BE2C (cell line): ENCODE measurements at regions not wholly inside any gene's neighbourhood (a gene's known extent, or its start where the extent isn't known, plus 50 kb on each side); places are given as distances from the start of the nearest gene placed in this dataset.

ENCODE experiments used
- DNase-seq: peaks from one replicate; pipeline ENCODE4 v3.0.0-alpha.2; 2020
- H3K27me3 ChIP-seq: fragments of 250-450 bp; sonication (Bioruptor Pico); 2 replicates; pipeline ENCODE4 v1.5.1; 2020; ENCODE audit warnings: mild to moderate bottlenecking
- H3K36me3 ChIP-seq: fragments of 250-450 bp; sonication (Bioruptor Pico); 2 replicates; pipeline ENCODE4 v1.5.1; 2020; ENCODE audit warnings: mild to moderate bottlenecking
- H3K4me1 ChIP-seq: fragments of 250-450 bp; sonication (Bioruptor Pico); 2 replicates; pipeline ENCODE4 v1.5.1; 2020
- H3K4me3 ChIP-seq: 2 replicates; pipeline ENCODE4 v1.5.1; 2011; ENCODE audit warnings: low read depth, low read length
- H3K9me3 ChIP-seq: fragments of 250-450 bp; sonication (Bioruptor Pico); 2 replicates; pipeline ENCODE4 v1.5.1; 2020
- TF ChIP-seq, protein P1 (sequence below): IDR thresholded peaks from 2 replicates; pipeline ENCODE4 v1.5.1; 2012; ENCODE audit warnings: mild to moderate bottlenecking, low read depth, low read length

DNA sequence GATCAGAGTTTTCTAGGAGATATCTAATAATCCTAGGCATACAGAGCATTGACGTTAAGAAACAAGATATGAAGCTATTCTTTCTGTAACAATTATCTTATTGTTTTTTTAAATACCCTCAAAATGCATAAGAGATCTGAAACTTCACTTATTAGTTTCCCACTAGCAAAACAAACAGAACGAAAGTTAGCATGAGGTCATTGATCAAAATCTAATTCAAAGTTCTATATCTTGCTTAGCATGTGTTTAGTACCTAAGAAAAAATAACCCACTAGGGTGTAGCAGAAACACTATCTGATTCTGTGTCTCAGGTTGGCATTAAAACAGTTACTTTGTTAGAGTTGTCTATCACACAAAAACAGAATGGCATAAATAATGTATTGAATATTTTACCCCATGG, 1288.4 kb downstream of the EPHA7 start:
- no peaks in the 10 kb centered on the region for H3K27me3 ChIP-seq
- H3K4me1 ChIP-seq: no peaks in the 10 kb centered on the region
- DNase-seq: no peak
- H3K9me3 ChIP-seq: no peaks in the 10 kb centered on the region
- H3K4me3 ChIP-seq: no peak overlapping the region
- TF ChIP-seq, protein P1, sequence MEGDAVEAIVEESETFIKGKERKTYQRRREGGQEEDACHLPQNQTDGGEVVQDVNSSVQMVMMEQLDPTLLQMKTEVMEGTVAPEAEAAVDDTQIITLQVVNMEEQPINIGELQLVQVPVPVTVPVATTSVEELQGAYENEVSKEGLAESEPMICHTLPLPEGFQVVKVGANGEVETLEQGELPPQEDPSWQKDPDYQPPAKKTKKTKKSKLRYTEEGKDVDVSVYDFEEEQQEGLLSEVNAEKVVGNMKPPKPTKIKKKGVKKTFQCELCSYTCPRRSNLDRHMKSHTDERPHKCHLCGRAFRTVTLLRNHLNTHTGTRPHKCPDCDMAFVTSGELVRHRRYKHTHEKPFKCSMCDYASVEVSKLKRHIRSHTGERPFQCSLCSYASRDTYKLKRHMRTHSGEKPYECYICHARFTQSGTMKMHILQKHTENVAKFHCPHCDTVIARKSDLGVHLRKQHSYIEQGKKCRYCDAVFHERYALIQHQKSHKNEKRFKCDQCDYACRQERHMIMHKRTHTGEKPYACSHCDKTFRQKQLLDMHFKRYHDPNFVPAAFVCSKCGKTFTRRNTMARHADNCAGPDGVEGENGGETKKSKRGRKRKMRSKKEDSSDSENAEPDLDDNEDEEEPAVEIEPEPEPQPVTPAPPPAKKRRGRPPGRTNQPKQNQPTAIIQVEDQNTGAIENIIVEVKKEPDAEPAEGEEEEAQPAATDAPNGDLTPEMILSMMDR: no peak
- H3K36me3 ChIP-seq: no peaks in the 10 kb centered on the region

DNA sequence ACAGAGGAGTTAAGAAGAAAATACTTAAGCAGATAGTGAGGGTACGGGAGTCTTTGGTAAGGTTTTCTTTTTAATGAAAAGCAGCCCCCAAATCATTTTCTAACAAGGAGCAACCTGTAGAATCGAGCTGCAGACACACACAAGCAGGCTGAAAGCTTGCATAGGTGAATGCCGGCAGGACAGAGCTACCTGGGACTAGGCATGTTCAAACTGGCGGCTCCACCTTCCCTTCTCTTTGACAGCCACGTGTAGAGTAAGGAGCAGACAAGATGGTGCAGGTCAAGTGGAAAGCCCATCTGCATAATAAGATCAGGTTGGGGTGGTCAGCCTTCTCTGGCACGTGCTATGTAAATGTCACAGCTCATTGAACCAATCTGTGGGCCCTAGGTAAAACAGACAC, 1292.4 kb downstream of the EPHA7 start:
- no peaks in the 10 kb centered on the region for H3K36me3 ChIP-seq
- TF ChIP-seq, protein P1: no peak
- H3K27me3 ChIP-seq: no peaks in the 10 kb centered on the region
- DNase-seq: no peak
- H3K4me3 ChIP-seq: no peak overlapping the region
- no peaks in the 10 kb centered on the region for H3K9me3 ChIP-seq
- peaks cover 9% of the 10 kb centered on the region; the same call in 1 of the 2 replicates for H3K4me1 ChIP-seq

- no peak for DNase-seq
- TF ChIP-seq, protein P1: no peak
- H3K27me3 ChIP-seq: no peaks in the 10 kb centered on the region
- peaks cover 9% of the 10 kb centered on the region; the same call in 1 of the 2 replicates for H3K4me1 ChIP-seq
- no peaks in the 10 kb centered on the region for H3K9me3 ChIP-seq
- H3K36me3 ChIP-seq: no peaks in the 10 kb centered on the region
- no peak overlapping the region for H3K4me3 ChIP-seq
Measured at GRCh38 chr6:92126088-92126487, 1293.3 kb downstream of the EPHA7 start.

DNA sequence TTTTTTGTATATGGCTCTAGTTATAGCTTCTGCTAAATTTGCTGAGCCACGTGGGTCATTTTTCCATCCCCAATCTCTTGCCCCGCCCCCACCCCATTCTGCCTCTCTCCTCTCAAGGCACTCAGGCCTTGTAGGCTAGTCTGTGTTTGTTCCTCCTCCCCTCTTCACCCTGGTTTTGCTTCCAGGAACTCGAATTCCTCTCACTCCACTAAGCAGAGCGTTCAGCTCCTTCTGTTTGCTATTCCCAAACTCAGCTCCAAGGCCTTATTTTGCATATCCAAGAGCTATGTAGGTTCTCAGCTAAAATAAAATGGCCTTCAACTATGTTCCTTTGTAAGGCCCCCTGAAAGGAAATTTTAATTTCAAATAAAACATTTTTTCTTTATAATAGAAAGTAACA, 1293.7 kb downstream of the EPHA7 start:
- TF ChIP-seq, protein P1: no peak
- peaks cover 9% of the 10 kb centered on the region; the same call in 1 of the 2 replicates for H3K4me1 ChIP-seq

DNA sequence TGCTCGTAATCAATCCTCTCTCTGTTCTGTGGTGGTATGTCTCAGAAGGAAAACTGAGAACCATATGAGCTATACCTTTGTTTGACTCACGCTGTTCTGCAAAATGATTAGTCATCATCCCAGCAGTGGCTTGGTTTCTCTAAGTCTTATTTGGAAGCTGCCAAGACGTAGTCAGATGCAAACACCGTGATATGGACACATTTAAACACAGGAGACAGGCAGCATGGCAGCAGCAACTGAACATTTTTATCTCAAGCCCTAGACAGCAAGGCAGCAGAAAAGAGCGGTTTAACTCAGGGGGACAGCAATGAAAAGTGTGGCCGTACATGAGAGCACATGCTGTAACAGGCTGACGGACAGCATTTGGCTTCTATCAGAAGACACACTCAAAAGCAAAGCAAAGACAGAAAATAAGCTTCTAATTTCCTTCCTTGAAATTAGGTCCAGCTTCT, 1295.1 kb downstream of the EPHA7 start:
- TF ChIP-seq, protein P1: no peak
- Histone ChIP-seq H3K4me1 (peaks cover 9% of the 10 kb centered on the region; the same call in 1 of the 2 replicates), H3K36me3 (no peaks in the 10 kb centered on the region), H3K9me3 (no peaks in the 10 kb centered on the region), H3K4me3 (no peak overlapping the region), H3K27me3 (no peaks in the 10 kb centered on the region)
- no peak for DNase-seq

More for the DNA sequence above, 1293.7 kb downstream of the EPHA7 start:
- no peak for DNase-seq
- no peaks in the 10 kb centered on the region for H3K36me3 ChIP-seq
- H3K27me3 ChIP-seq: no peaks in the 10 kb centered on the region
- no peak overlapping the region for H3K4me3 ChIP-seq
- no peaks in the 10 kb centered on the region for H3K9me3 ChIP-seq

GRCh38 chr6:92122746-92123145, 1296.6 kb downstream of the EPHA7 start:
- Histone ChIP-seq H3K9me3 (no peaks in the 10 kb centered on the region), H3K4me3 (no peak overlapping the region), H3K27me3 (no peaks in the 10 kb centered on the region), H3K4me1 (peaks cover 9% of the 10 kb centered on the region; the same call in 1 of the 2 replicates), H3K36me3 (no peaks in the 10 kb centered on the region)
- DNase-seq: peak; percentile 20
- TF ChIP-seq, protein P1: peak; percentile 70
